H1 (cell line): ENCODE measurements at regions not wholly inside any gene's neighbourhood (a gene's known extent, or its start where the extent isn't known, plus 50 kb on each side); places are given as distances from the start of the nearest gene placed in this dataset.

ENCODE experiments used
- ATF2 ChIP-seq: IDR thresholded peaks from 2 replicates; pipeline ENCODE4 v1.6.1; 2012; ENCODE audit warnings: low read length, inconsistent platforms
- CBX8 ChIP-seq: fragments of 300-800, 300-1000 bp; sonication (generic); IDR thresholded peaks from 2 replicates; pipeline ENCODE4 v1.7.1; 2016; ENCODE audit warnings: low read depth, low read length, borderline replicate concordance
- CEBPB ChIP-seq: IDR thresholded peaks from 2 replicates; pipeline ENCODE4 v1.6.1; 2012; ENCODE audit warnings: low read depth, low read length
- CTBP2 ChIP-seq: IDR thresholded peaks from 2 replicates; pipeline ENCODE4 v1.7.0; 2011; ENCODE audit warnings: borderline replicate concordance, mild to moderate bottlenecking, moderate library complexity, mixed read lengths, low read length; ENCODE audit not compliant: insufficient read depth, insufficient read length
- NRF1 ChIP-seq: IDR thresholded peaks from 2 replicates; pipeline ENCODE4 v1.6.1; 2011; ENCODE audit warnings: mild to moderate bottlenecking, low read depth, low read length, improper control_type of control experiment
- SRF ChIP-seq: IDR thresholded peaks from 2 replicates; pipeline ENCODE4 v1.6.1; 2011; ENCODE audit warnings: mild to moderate bottlenecking, low read depth, low read length, moderate library complexity
- SUZ12 ChIP-seq: fragments of 200-600 bp; sonication (generic); IDR thresholded peaks from 2 replicates; pipeline ENCODE4 v1.6.1; 2012; ENCODE audit warnings: mild to moderate bottlenecking, inconsistent platforms, low read length, moderate library complexity, mixed read lengths
- TF ChIP-seq, protein P1 (sequence below): fragments of 300-600 bp; sonication (generic); IDR thresholded peaks from 2 replicates; pipeline ENCODE4 v1.7.1; 2012; ENCODE audit warnings: low read length, moderate library complexity, mild to moderate bottlenecking, inconsistent platforms; ENCODE audit not compliant: insufficient replicate concordance
- TF ChIP-seq, protein P2 (sequence below): IDR thresholded peaks from 2 replicates; pipeline ENCODE4 v1.6.1; 2011; ENCODE audit warnings: low read length, improper control_type of control experiment

- TF ChIP-seq, protein P1, sequence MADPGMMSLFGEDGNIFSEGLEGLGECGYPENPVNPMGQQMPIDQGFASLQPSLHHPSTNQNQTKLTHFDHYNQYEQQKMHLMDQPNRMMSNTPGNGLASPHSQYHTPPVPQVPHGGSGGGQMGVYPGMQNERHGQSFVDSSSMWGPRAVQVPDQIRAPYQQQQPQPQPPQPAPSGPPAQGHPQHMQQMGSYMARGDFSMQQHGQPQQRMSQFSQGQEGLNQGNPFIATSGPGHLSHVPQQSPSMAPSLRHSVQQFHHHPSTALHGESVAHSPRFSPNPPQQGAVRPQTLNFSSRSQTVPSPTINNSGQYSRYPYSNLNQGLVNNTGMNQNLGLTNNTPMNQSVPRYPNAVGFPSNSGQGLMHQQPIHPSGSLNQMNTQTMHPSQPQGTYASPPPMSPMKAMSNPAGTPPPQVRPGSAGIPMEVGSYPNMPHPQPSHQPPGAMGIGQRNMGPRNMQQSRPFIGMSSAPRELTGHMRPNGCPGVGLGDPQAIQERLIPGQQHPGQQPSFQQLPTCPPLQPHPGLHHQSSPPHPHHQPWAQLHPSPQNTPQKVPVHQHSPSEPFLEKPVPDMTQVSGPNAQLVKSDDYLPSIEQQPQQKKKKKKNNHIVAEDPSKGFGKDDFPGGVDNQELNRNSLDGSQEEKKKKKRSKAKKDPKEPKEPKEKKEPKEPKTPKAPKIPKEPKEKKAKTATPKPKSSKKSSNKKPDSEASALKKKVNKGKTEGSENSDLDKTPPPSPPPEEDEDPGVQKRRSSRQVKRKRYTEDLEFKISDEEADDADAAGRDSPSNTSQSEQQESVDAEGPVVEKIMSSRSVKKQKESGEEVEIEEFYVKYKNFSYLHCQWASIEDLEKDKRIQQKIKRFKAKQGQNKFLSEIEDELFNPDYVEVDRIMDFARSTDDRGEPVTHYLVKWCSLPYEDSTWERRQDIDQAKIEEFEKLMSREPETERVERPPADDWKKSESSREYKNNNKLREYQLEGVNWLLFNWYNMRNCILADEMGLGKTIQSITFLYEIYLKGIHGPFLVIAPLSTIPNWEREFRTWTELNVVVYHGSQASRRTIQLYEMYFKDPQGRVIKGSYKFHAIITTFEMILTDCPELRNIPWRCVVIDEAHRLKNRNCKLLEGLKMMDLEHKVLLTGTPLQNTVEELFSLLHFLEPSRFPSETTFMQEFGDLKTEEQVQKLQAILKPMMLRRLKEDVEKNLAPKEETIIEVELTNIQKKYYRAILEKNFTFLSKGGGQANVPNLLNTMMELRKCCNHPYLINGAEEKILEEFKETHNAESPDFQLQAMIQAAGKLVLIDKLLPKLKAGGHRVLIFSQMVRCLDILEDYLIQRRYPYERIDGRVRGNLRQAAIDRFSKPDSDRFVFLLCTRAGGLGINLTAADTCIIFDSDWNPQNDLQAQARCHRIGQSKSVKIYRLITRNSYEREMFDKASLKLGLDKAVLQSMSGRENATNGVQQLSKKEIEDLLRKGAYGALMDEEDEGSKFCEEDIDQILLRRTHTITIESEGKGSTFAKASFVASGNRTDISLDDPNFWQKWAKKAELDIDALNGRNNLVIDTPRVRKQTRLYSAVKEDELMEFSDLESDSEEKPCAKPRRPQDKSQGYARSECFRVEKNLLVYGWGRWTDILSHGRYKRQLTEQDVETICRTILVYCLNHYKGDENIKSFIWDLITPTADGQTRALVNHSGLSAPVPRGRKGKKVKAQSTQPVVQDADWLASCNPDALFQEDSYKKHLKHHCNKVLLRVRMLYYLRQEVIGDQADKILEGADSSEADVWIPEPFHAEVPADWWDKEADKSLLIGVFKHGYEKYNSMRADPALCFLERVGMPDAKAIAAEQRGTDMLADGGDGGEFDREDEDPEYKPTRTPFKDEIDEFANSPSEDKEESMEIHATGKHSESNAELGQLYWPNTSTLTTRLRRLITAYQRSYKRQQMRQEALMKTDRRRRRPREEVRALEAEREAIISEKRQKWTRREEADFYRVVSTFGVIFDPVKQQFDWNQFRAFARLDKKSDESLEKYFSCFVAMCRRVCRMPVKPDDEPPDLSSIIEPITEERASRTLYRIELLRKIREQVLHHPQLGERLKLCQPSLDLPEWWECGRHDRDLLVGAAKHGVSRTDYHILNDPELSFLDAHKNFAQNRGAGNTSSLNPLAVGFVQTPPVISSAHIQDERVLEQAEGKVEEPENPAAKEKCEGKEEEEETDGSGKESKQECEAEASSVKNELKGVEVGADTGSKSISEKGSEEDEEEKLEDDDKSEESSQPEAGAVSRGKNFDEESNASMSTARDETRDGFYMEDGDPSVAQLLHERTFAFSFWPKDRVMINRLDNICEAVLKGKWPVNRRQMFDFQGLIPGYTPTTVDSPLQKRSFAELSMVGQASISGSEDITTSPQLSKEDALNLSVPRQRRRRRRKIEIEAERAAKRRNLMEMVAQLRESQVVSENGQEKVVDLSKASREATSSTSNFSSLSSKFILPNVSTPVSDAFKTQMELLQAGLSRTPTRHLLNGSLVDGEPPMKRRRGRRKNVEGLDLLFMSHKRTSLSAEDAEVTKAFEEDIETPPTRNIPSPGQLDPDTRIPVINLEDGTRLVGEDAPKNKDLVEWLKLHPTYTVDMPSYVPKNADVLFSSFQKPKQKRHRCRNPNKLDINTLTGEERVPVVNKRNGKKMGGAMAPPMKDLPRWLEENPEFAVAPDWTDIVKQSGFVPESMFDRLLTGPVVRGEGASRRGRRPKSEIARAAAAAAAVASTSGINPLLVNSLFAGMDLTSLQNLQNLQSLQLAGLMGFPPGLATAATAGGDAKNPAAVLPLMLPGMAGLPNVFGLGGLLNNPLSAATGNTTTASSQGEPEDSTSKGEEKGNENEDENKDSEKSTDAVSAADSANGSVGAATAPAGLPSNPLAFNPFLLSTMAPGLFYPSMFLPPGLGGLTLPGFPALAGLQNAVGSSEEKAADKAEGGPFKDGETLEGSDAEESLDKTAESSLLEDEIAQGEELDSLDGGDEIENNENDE: no peak
- TF ChIP-seq ATF2 (no peak), SUZ12 (no peak), CTBP2 (no peak), CEBPB (no peak), NRF1 (no peak), CBX8 (no peak), SRF (no peak)
- TF ChIP-seq, protein P2, sequence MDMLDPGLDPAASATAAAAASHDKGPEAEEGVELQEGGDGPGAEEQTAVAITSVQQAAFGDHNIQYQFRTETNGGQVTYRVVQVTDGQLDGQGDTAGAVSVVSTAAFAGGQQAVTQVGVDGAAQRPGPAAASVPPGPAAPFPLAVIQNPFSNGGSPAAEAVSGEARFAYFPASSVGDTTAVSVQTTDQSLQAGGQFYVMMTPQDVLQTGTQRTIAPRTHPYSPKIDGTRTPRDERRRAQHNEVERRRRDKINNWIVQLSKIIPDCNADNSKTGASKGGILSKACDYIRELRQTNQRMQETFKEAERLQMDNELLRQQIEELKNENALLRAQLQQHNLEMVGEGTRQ: no peak
Observed at GRCh38 chr2:108119492-108119891, 120.3 kb upstream of the SULT1C3 start (continued).
